Mesothelial cell of epicardium (in vitro differentiated cells): ENCODE measurements at regions not wholly inside any gene's neighbourhood (a gene's known extent, or its start where the extent isn't known, plus 50 kb on each side); places are given as distances from the start of the nearest gene placed in this dataset.

Experiments used
- DNase-seq, 2 experiments: peaks; one replicate each; pipeline ENCODE4 v3.0.0; 2021; ENCODE audit warnings: low spot score in 2 of 2; ENCODE audit not compliant: unreplicated experiment in 2 of 2
- H3K27ac Mint-ChIP-seq: 2 replicates; pipeline ENCODE4 v1.8.0; 2021; ENCODE audit warnings: mixed read lengths
- H3K27me3 Mint-ChIP-seq: 2 replicates; pipeline ENCODE4 v1.8.0; 2021; ENCODE audit warnings: low read depth, mixed read lengths
- H3K36me3 Mint-ChIP-seq: 2 replicates; pipeline ENCODE4 v1.8.0; 2021; ENCODE audit warnings: mixed read lengths
- H3K4me1 Mint-ChIP-seq: 2 replicates; pipeline ENCODE4 v1.8.0; 2021; ENCODE audit warnings: mixed read lengths
- H3K4me3 Mint-ChIP-seq: 2 replicates; pipeline ENCODE4 v1.8.0; 2021; ENCODE audit warnings: mild to moderate bottlenecking, moderate library complexity, mixed read lengths
- H3K9me3 Mint-ChIP-seq: 2 replicates; pipeline ENCODE4 v1.8.0; 2021; ENCODE audit warnings: mixed read lengths
- TF ChIP-seq, protein P1 (sequence below): fragments of 200-600 bp; sonication (generic); IDR thresholded peaks from one replicate; pipeline ENCODE4 v1.5.0; 2021; ENCODE audit warnings: antibody characterized with exemption; ENCODE audit not compliant: unreplicated experiment

GRCh38 chr6:74249658-74250057 is 553.7 kb downstream of the CD109 start:
- Mint-ChIP-seq H3K27ac (no peak overlapping the region), H3K9me3 (peaks cover 17% of the 10 kb centered on the region), H3K36me3 (no peaks in the 10 kb centered on the region), H3K4me3 (no peak overlapping the region), H3K27me3 (no peaks in the 10 kb centered on the region), H3K4me1 (peaks cover 23% of the 10 kb centered on the region)
- TF ChIP-seq, protein P1, sequence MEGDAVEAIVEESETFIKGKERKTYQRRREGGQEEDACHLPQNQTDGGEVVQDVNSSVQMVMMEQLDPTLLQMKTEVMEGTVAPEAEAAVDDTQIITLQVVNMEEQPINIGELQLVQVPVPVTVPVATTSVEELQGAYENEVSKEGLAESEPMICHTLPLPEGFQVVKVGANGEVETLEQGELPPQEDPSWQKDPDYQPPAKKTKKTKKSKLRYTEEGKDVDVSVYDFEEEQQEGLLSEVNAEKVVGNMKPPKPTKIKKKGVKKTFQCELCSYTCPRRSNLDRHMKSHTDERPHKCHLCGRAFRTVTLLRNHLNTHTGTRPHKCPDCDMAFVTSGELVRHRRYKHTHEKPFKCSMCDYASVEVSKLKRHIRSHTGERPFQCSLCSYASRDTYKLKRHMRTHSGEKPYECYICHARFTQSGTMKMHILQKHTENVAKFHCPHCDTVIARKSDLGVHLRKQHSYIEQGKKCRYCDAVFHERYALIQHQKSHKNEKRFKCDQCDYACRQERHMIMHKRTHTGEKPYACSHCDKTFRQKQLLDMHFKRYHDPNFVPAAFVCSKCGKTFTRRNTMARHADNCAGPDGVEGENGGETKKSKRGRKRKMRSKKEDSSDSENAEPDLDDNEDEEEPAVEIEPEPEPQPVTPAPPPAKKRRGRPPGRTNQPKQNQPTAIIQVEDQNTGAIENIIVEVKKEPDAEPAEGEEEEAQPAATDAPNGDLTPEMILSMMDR: no peak
- DNase-seq: no peak

DNA sequence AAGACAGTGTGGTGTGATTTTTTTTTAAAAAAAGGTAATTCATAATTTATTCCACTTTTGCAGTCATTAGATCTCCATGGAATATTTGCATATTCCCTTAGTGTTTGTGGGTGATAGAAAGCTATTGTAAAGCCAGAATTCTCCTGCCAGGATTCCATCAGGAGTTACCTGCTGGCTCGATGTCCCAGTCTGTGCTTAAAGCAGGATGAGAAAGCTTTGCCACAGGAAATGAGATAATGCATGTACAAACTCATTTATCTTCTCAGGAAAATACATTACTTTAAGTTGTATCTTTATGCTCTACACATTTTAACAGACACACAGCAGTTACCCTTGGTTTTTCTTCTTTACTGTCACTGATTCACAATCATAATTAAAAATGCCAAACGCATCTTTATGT is 553.0 kb downstream of the CD109 start:
- Mint-ChIP-seq H3K4me3 (no peak overlapping the region), H3K4me1 (peaks cover 23% of the 10 kb centered on the region), H3K36me3 (no peaks in the 10 kb centered on the region), H3K27me3 (no peaks in the 10 kb centered on the region), H3K9me3 (peaks cover 22% of the 10 kb centered on the region), H3K27ac (no peak overlapping the region)
- DNase-seq: no peak
- TF ChIP-seq, protein P1: no peak

GRCh38 chr6:74222768-74223333 is 526.8 kb downstream of the CD109 start:
- no peak for DNase-seq
- TF ChIP-seq, protein P1: no peak
- H3K27ac Mint-ChIP-seq: no peak overlapping the region
- H3K36me3 Mint-ChIP-seq: no peaks in the 10 kb centered on the region
- peaks cover 3% of the 10 kb centered on the region for H3K9me3 Mint-ChIP-seq
- peaks cover 2% of the 10 kb centered on the region for H3K27me3 Mint-ChIP-seq
- H3K4me1 Mint-ChIP-seq: no peaks in the 10 kb centered on the region
- no peak overlapping the region for H3K4me3 Mint-ChIP-seq

DNA sequence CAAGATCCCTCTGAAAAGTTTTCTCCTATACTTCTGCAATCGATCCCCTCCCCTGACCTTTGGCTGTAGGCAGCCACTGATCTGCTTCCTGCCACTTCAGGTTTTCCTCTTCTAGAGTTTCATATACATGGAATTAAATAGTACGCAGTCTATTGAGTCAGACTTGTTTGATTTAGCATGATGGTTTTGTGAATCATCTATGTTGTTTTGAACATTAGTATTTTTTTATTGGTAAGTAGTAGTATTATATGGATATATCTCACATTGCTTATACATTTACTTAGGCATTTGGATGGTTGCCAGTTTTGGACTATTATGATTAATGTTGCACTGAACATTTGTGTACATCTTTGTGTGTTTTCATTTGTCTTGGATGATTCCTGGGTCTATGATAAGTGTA is 518.0 kb downstream of the CD109 start:
- no peak overlapping the region for H3K27ac Mint-ChIP-seq
- no peaks in the 10 kb centered on the region for H3K36me3 Mint-ChIP-seq
- TF ChIP-seq, protein P1: no peak
- no peak overlapping the region for H3K4me3 Mint-ChIP-seq
- peaks cover 12% of the 10 kb centered on the region for H3K9me3 Mint-ChIP-seq
- H3K27me3 Mint-ChIP-seq: no peaks in the 10 kb centered on the region
- DNase-seq: no peak
- H3K4me1 Mint-ChIP-seq: no peaks in the 10 kb centered on the region

GRCh38 chr6:74208239-74208638 is 512.2 kb downstream of the CD109 start:
- no peaks in the 10 kb centered on the region for H3K36me3 Mint-ChIP-seq
- TF ChIP-seq, protein P1: no peak
- peaks cover 46% of the 10 kb centered on the region for H3K9me3 Mint-ChIP-seq
- no peak overlapping the region for H3K4me3 Mint-ChIP-seq
- no peak for DNase-seq
- no peak overlapping the region for H3K27ac Mint-ChIP-seq
- no peaks in the 10 kb centered on the region for H3K27me3 Mint-ChIP-seq
- H3K4me1 Mint-ChIP-seq: no peaks in the 10 kb centered on the region
